ENCODE measurements at regions not wholly inside any gene's neighbourhood (a gene's known extent, or its start where the extent isn't known, plus 50 kb on each side); places are given as distances from the start of the nearest gene placed in this dataset.

DNA sequence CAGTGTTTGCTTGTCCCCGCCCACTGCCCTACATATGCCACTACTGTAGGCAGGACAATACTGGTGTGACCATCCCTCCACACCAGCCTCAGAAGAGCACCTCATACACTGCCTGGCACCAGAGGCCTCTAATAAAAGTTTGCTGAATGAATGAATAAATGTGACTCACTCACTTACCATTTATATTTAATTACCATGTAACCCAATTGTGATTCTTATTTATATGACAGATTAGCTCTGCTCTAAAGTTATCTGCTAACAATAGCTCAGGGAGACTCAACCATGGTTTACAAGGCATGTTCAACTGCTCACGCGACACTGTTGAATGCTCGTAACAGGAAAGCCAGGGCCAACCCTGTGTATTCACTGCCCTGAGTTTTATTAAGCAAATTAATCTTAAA lies 66.0 kb upstream of the DOCK9 start:
- TF ChIP-seq, protein P1, sequence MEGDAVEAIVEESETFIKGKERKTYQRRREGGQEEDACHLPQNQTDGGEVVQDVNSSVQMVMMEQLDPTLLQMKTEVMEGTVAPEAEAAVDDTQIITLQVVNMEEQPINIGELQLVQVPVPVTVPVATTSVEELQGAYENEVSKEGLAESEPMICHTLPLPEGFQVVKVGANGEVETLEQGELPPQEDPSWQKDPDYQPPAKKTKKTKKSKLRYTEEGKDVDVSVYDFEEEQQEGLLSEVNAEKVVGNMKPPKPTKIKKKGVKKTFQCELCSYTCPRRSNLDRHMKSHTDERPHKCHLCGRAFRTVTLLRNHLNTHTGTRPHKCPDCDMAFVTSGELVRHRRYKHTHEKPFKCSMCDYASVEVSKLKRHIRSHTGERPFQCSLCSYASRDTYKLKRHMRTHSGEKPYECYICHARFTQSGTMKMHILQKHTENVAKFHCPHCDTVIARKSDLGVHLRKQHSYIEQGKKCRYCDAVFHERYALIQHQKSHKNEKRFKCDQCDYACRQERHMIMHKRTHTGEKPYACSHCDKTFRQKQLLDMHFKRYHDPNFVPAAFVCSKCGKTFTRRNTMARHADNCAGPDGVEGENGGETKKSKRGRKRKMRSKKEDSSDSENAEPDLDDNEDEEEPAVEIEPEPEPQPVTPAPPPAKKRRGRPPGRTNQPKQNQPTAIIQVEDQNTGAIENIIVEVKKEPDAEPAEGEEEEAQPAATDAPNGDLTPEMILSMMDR (optimal IDR thresholded peaks at IDR 0.05 in 1 of 3, IDR thresholded peaks at IDR 0.05 in 1 of 3, conservative IDR thresholded peaks at IDR 0.05 in 1 of 3; ENCODE audit: extremely low read depth in 1 of 3, insufficient read depth in 2 of 3, low read length in 3 of 3): no peak
- no peak for TF ChIP-seq EZH2 (IDR thresholded peaks at IDR 0.05; ENCODE audit: low read length)
